Keratinocyte (primary cell): ENCODE measurements at regions not wholly inside any gene's neighbourhood (a gene's known extent, or its start where the extent isn't known, plus 50 kb on each side); places are given as distances from the start of the nearest gene placed in this dataset.

Experiments
- DNase-seq: peaks from one replicate; pipeline ENCODE4 v3.0.0-alpha.2; 2011; ENCODE audit warnings: low read depth, missing footprints, low spot score
- FAIRE-seq: peaks from 2 replicates; lab custom pipeline; 2011; peaks lifted over from hg19 to GRCh38; lab: Jason Lieb, UNC
- H2AFZ ChIP-seq: 2 replicates; pipeline ENCODE4 v1.6.0; 2012; ENCODE audit warnings: low read length, control low read depth, inconsistent platforms; ENCODE audit not compliant: control insufficient read depth
- H3K27ac ChIP-seq: 2 replicates; pipeline ENCODE4 v1.5.1; 2011; ENCODE audit warnings: low read length; ENCODE audit not compliant: control insufficient read depth, insufficient read depth
- H3K27me3 ChIP-seq: 3 replicates; pipeline ENCODE4 v1.6.0; 2011; ENCODE audit warnings: low read length; ENCODE audit not compliant: control insufficient read depth, insufficient read depth; ENCODE audit errors: extremely low read depth
- H3K36me3 ChIP-seq, 2 experiments: 2 replicates in 1 of 2; 3 replicates in 1 of 2; pipeline ENCODE4 v1.5.1; 2011; ENCODE audit warnings: low read length in 2 of 2, mild to moderate bottlenecking in 1 of 2; ENCODE audit not compliant: control insufficient read depth in 2 of 2, insufficient read depth in 2 of 2; ENCODE audit errors: extremely low read depth in 1 of 2
- H3K4me1 ChIP-seq: 3 replicates; pipeline ENCODE4 v1.5.1; 2011; ENCODE audit warnings: low read length; ENCODE audit not compliant: control insufficient read depth, insufficient read depth; ENCODE audit errors: extremely low read depth
- H3K4me2 ChIP-seq: 3 replicates; pipeline ENCODE4 v1.6.0; 2011; ENCODE audit warnings: low read depth, low read length; ENCODE audit not compliant: control insufficient read depth, insufficient read depth; ENCODE audit errors: extremely low read depth
- H3K4me3 ChIP-seq, 3 experiments: fragments of 200-600 bp in 1 of 3; sonication (generic) in 1 of 3; 2 replicates in 2 of 3; 3 replicates in 1 of 3; pipeline ENCODE4 v1.5.1; 2011 to 2016; ENCODE audit warnings: low read length in 3 of 3, mild to moderate bottlenecking in 3 of 3, control low read depth in 2 of 3, inconsistent platforms in 1 of 3, low read depth in 1 of 3, mixed read lengths in 1 of 3, mixed run types in 1 of 3, moderate library complexity in 1 of 3; ENCODE audit not compliant: control insufficient read depth in 2 of 3, insufficient read depth in 2 of 3; ENCODE audit errors: extremely low read depth in 1 of 3
- H3K79me2 ChIP-seq: 2 replicates; pipeline ENCODE4 v1.6.0; 2012; ENCODE audit warnings: low read length; ENCODE audit not compliant: control insufficient read depth, insufficient read depth
- H3K9ac ChIP-seq: 3 replicates; pipeline ENCODE4 v1.6.0; 2011; ENCODE audit warnings: low read length; ENCODE audit not compliant: control insufficient read depth, insufficient read depth; ENCODE audit errors: extremely low read depth
- H3K9me1 ChIP-seq: 3 replicates; pipeline ENCODE4 v1.6.0; 2011; ENCODE audit warnings: low read length; ENCODE audit not compliant: control insufficient read depth, insufficient read depth; ENCODE audit errors: extremely low read depth
- H3K9me3 ChIP-seq: 2 replicates; pipeline ENCODE4 v1.5.1; 2012; ENCODE audit warnings: low read depth, low read length; ENCODE audit not compliant: control insufficient read depth
- H4K20me1 ChIP-seq: 3 replicates; pipeline ENCODE4 v1.6.0; 2011; ENCODE audit warnings: low read length; ENCODE audit not compliant: control insufficient read depth, insufficient read depth; ENCODE audit errors: extremely low read depth
- EZH2 ChIP-seq: IDR thresholded peaks from one replicate; pipeline ENCODE4 v1.6.1; 2012; ENCODE audit warnings: inconsistent platforms, mild to moderate bottlenecking, low read length, moderate library complexity
- dilution Hi-C: fragments of 300-500 bp; cut with MboI; formaldehyde crosslinking; loops from one replicate; pipeline ENCODE4 v1.7.0; 2020; ENCODE audit warnings: low sequenced_read_pairs; ENCODE audit not compliant: extremely low pct_ligation_motif_present
- TF ChIP-seq, protein P1 (sequence below), 3 experiments: IDR thresholded peaks in 1 of 3; conservative IDR thresholded peaks in 1 of 3; optimal IDR thresholded peaks in 1 of 3; 2 replicates in 2 of 3; 3 replicates in 1 of 3; pipeline versions ENCODE3 to v1.5.1; 2011; ENCODE audit warnings: low read length in 3 of 3, mild to moderate bottlenecking in 3 of 3, moderate library complexity in 2 of 3, control low read depth in 1 of 3, inconsistent platforms in 1 of 3; ENCODE audit not compliant: insufficient read depth in 2 of 3; ENCODE audit errors: extremely low read depth in 1 of 3

- no peak for DNase-seq
Observed at GRCh38 chr9:86624630-86625029, 270.4 kb upstream of the TUT7 start.

DNA sequence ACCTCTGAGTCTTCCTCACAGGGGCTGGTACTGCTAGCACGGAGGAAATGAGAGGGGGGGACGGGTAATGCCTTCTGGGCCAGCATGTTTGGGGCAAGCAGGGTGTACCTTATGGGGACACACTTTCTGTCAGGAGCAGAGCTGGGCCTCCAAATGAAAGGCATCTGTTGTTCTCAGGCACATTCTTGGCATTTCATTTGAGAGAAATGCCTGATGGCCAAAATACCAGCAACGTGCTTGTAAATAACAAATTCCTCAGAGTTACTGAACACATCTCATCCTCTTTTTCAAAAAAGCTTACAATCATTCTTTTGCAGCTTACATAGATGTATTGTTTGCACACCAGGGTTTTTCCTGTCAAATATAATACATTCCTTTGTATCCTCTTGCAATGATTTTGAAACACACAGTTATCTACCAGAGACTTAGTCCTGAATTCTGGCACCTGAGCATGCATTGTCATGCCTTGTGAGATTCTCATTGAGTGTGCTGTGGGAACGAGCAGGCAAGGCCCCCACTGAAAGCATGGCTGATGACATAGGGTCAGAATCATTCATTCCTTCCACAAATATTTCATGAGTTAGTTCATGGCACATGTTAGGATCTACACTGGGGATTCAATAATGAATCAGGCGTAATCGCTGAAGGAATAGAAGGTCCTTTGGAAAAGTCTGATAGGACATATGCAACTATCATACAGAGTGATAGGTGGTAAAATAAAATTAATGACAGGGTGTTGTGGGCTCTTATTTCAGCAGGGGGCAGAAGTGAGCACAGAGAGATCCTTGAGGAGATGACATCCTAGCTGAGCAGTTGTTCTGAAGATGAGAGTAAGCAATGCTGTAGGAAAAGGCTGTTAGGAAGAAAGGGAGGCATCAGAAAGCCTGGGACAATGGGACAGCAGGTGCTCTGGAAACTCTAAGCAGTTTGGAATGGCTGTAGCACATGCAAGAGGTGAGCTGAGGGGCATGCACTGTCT lies 260.9 kb upstream of the TUT7 start:
- Histone ChIP-seq H3K9ac (no peak overlapping the region), H3K4me2 (no peak overlapping the region), H3K27me3 (no peaks in the 10 kb centered on the region), H3K79me2 (no peaks in the 10 kb centered on the region), H3K36me3 (no peaks in the 10 kb centered on the region), H3K4me1 (no peaks in the 10 kb centered on the region), H3K9me3 (no peaks in the 10 kb centered on the region), H3K4me3 (no peak overlapping the region), H4K20me1 (no peaks in the 10 kb centered on the region), H2AFZ (no peak overlapping the region), H3K27ac (no peak overlapping the region), H3K9me1 (no peaks in the 10 kb centered on the region)
- dilution Hi-C loops, result no loop called here
- DNase-seq (no peak), FAIRE-seq (peak; percentile 80)
- TF ChIP-seq, protein P1, sequence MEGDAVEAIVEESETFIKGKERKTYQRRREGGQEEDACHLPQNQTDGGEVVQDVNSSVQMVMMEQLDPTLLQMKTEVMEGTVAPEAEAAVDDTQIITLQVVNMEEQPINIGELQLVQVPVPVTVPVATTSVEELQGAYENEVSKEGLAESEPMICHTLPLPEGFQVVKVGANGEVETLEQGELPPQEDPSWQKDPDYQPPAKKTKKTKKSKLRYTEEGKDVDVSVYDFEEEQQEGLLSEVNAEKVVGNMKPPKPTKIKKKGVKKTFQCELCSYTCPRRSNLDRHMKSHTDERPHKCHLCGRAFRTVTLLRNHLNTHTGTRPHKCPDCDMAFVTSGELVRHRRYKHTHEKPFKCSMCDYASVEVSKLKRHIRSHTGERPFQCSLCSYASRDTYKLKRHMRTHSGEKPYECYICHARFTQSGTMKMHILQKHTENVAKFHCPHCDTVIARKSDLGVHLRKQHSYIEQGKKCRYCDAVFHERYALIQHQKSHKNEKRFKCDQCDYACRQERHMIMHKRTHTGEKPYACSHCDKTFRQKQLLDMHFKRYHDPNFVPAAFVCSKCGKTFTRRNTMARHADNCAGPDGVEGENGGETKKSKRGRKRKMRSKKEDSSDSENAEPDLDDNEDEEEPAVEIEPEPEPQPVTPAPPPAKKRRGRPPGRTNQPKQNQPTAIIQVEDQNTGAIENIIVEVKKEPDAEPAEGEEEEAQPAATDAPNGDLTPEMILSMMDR (optimal IDR thresholded peaks at IDR 0.05 in 1 of 3, IDR thresholded peaks at IDR 0.05 in 1 of 3, conservative IDR thresholded peaks at IDR 0.05 in 1 of 3; ENCODE audit: extremely low read depth in 1 of 3, insufficient read depth in 2 of 3, low read length in 3 of 3), result peak; percentile 44 to 64 (median 58)
- no peak for TF ChIP-seq EZH2

More at GRCh38 chr9:86624630-86625029, 270.4 kb upstream of the TUT7 start:
- no peaks in the 10 kb centered on the region for H3K27me3 ChIP-seq
- no peak overlapping the region for H3K9ac ChIP-seq
- H3K36me3 ChIP-seq, result no peaks in the 10 kb centered on the region
- H4K20me1 ChIP-seq, result no peaks in the 10 kb centered on the region
- FAIRE-seq, result no peak
- no peak overlapping the region for H3K27ac ChIP-seq
- H3K4me2 ChIP-seq, result no peak overlapping the region
- no peak for TF ChIP-seq EZH2
- TF ChIP-seq, protein P1 (optimal IDR thresholded peaks at IDR 0.05 in 1 of 3, IDR thresholded peaks at IDR 0.05 in 1 of 3, conservative IDR thresholded peaks at IDR 0.05 in 1 of 3; ENCODE audit: extremely low read depth in 1 of 3, insufficient read depth in 2 of 3, low read length in 3 of 3), result no peak
- no peak overlapping the region for H2AFZ ChIP-seq
- dilution Hi-C loops, result no loop called here
- no peaks in the 10 kb centered on the region for H3K79me2 ChIP-seq
- H3K9me1 ChIP-seq, result no peaks in the 10 kb centered on the region
- H3K9me3 ChIP-seq, result no peaks in the 10 kb centered on the region
- H3K4me1 ChIP-seq, result no peaks in the 10 kb centered on the region
- no peak overlapping the region for H3K4me3 ChIP-seq
